H1 (cell line): ENCODE measurements at regions not wholly inside any gene's neighbourhood (a gene's known extent, or its start where the extent isn't known, plus 50 kb on each side); places are given as distances from the start of the nearest gene placed in this dataset.

ENCODE experiments used
- EP300 ChIP-seq, 2 experiments: IDR thresholded peaks; 1 replicate in 1 of 2; 2 replicates in 1 of 2; pipeline ENCODE4 v1.6.1; 2011 to 2012; ENCODE audit warnings: low read depth in 2 of 2, low read length in 2 of 2, mild to moderate bottlenecking in 2 of 2, borderline replicate concordance in 1 of 2, inconsistent platforms in 1 of 2, moderate library complexity in 1 of 2
- HDAC2 ChIP-seq, 2 experiments: fragments of 300-600 bp in 1 of 2; sonication (generic) in 1 of 2; IDR thresholded peaks; 2 replicates each; pipeline ENCODE4 v1.6.1; 2011 to 2012; ENCODE audit warnings: low read depth in 2 of 2, low read length in 2 of 2, mild to moderate bottlenecking in 2 of 2, moderate library complexity in 2 of 2, borderline replicate concordance in 1 of 2, inconsistent platforms in 1 of 2
- RFX5 ChIP-seq: IDR thresholded peaks from 2 replicates; pipeline ENCODE4 v1.6.1; 2011; ENCODE audit warnings: low read depth, low read length, improper control_type of control experiment, borderline replicate concordance
- RNF2 ChIP-seq: fragments of 200-900, 300-1000 bp; sonication (generic); IDR thresholded peaks from 2 replicates; pipeline ENCODE4 v1.7.1; 2016; ENCODE audit warnings: borderline replicate concordance, low read depth, mild to moderate bottlenecking, antibody characterized with exemption, low read length; ENCODE audit not compliant: poor library complexity, severe bottlenecking; ENCODE audit errors: missing control alignments
- RXRA ChIP-seq: IDR thresholded peaks from 2 replicates; pipeline ENCODE4 v1.6.1; 2011; ENCODE audit warnings: low read depth, mild to moderate bottlenecking, low read length, moderate library complexity; ENCODE audit not compliant: insufficient read depth
- SIN3A ChIP-seq, 2 experiments: IDR thresholded peaks in 1 of 2; conservative IDR thresholded peaks in 1 of 2; 2 replicates each; pipeline ENCODE4 v1.6.1; 2011 to 2012; ENCODE audit warnings: low read length in 2 of 2, improper control_type of control experiment in 1 of 2, low read depth in 1 of 2, mild to moderate bottlenecking in 1 of 2
- SIRT6 ChIP-seq: IDR thresholded peaks from one replicate; pipeline ENCODE4 v1.7.1; 2012; ENCODE audit warnings: low read length, inconsistent platforms
- SP2 ChIP-seq: IDR thresholded peaks from 2 replicates; pipeline ENCODE4 v1.6.1; 2012; ENCODE audit warnings: mild to moderate bottlenecking, low read length, inconsistent platforms
- SUZ12 ChIP-seq: fragments of 200-600 bp; sonication (generic); IDR thresholded peaks from 2 replicates; pipeline ENCODE4 v1.6.1; 2012; ENCODE audit warnings: mild to moderate bottlenecking, inconsistent platforms, low read length, moderate library complexity, mixed read lengths
- ZNF274 ChIP-seq: IDR thresholded peaks from 2 replicates; pipeline ENCODE4 v1.7.0; 2012; ENCODE audit warnings: low read length, borderline replicate concordance; ENCODE audit errors: extremely low read depth

- TF ChIP-seq HDAC2 (IDR thresholded peaks at IDR 0.05; ENCODE audit: borderline replicate concordance in 1 of 2, low read depth in 2 of 2, low read length in 2 of 2) (no peak), SP2 (peak; percentile 82), SIN3A (conservative IDR thresholded peaks at IDR 0.05 in 1 of 2, IDR thresholded peaks at IDR 0.05 in 1 of 2; ENCODE audit: low read depth in 1 of 2, low read length in 2 of 2) (peak; percentile 31 to 90; a peak in 1 of 4 replicates), EP300 (IDR thresholded peaks at IDR 0.05; ENCODE audit: borderline replicate concordance in 1 of 2, low read depth in 2 of 2, low read length in 2 of 2) (peak in 1 of 2 experiments; percentile 62; a peak in 1 of 3 replicates), RFX5 (no peak), RNF2 (no peak), ZNF274 (no peak), RXRA (no peak), SUZ12 (no peak), SIRT6 (peak; percentile 84)
Measured at GRCh38 chr17:77088455-77089123, 52.2 kb upstream of the SEC14L1 start (continued).
